CD4-positive, alpha-beta memory T cell (primary cell): ENCODE measurements at regions not wholly inside any gene's neighbourhood (a gene's known extent, or its start where the extent isn't known, plus 50 kb on each side); places are given as distances from the start of the nearest gene placed in this dataset.

ENCODE experiments used
- CTCF ChIA-PET: fragments of 350-600 bp; sonication (Branson Sonifier 250); formaldehyde crosslinking; loops from one replicate; lab custom pipeline; 2021; ENCODE audit warnings: inconsistent platforms; ENCODE audit not compliant: partially characterized antibody; lab: Charles Lee
- POLR2A ChIA-PET: fragments of 350-600 bp; sonication (Branson Sonifier 250); formaldehyde crosslinking; loops from one replicate; lab custom pipeline; 2021; ENCODE audit not compliant: partially characterized antibody; lab: Charles Lee
- DNase-seq, 5 donors: peaks; one replicate each; pipeline versions ENCODE4 v3.0.0 to v3.0.0-alpha.2; 2020 to 2022; ENCODE audit warnings: mixed read lengths in 1 of 5
- H3K27ac ChIP-seq: one replicate; pipeline ENCODE4 v1.7.0; 2013; ENCODE audit warnings: low read depth, low read length
- H3K27me3 ChIP-seq: 2 replicates; pipeline ENCODE4 v1.7.0; 2013; ENCODE audit warnings: mild to moderate bottlenecking, low read length, moderate library complexity; ENCODE audit not compliant: insufficient read depth
- H3K36me3 ChIP-seq: 2 replicates; pipeline ENCODE4 v1.7.0; 2013; ENCODE audit warnings: mild to moderate bottlenecking, low read length, moderate library complexity; ENCODE audit not compliant: insufficient read depth
- H3K4me1 ChIP-seq: 2 replicates; pipeline ENCODE4 v1.7.0; 2013; ENCODE audit warnings: mild to moderate bottlenecking, low read length, moderate library complexity; ENCODE audit not compliant: insufficient read depth
- H3K4me3 ChIP-seq, 2 donors: one replicate each; pipeline ENCODE4 v1.7.0; 2013; ENCODE audit warnings: low read length in 2 of 2, mild to moderate bottlenecking in 1 of 2
- H3K9me3 ChIP-seq, 2 donors: one replicate each; pipeline ENCODE4 v1.7.0; 2013; ENCODE audit warnings: low read length in 2 of 2, control low read depth in 1 of 2; ENCODE audit not compliant: control insufficient read depth in 1 of 2
- H3K27ac Mint-ChIP-seq, 7 donors: one replicate each; pipeline ENCODE4 v1.8.0; 2020 to 2021; ENCODE audit warnings: mixed read lengths in 7 of 7, mild to moderate bottlenecking in 6 of 7, inconsistent platforms in 3 of 7, moderate library complexity in 3 of 7
- H3K27me3 Mint-ChIP-seq, 2 donors: one replicate each; pipeline ENCODE4 v1.8.0; 2020 to 2021; ENCODE audit warnings: mixed read lengths in 2 of 2
- H3K36me3 Mint-ChIP-seq, 2 donors: one replicate each; pipeline ENCODE4 v1.8.0; 2020 to 2021; ENCODE audit warnings: mixed read lengths in 2 of 2, inconsistent platforms in 1 of 2, mild to moderate bottlenecking in 1 of 2
- H3K4me1 Mint-ChIP-seq, 4 donors: one replicate each; pipeline ENCODE4 v1.8.0; 2020 to 2021; ENCODE audit warnings: mixed read lengths in 4 of 4, mild to moderate bottlenecking in 1 of 4
- H3K4me3 Mint-ChIP-seq, 8 donors: one replicate each; pipeline ENCODE4 v1.8.0; 2020 to 2021; ENCODE audit warnings: mixed read lengths in 8 of 8, mild to moderate bottlenecking in 7 of 8, moderate library complexity in 6 of 8, inconsistent platforms in 3 of 8
- H3K9me3 Mint-ChIP-seq, 8 donors: one replicate each; pipeline ENCODE4 v1.8.0; 2020 to 2021; ENCODE audit warnings: mixed read lengths in 8 of 8, mild to moderate bottlenecking in 5 of 8, inconsistent platforms in 3 of 8, moderate library complexity in 1 of 8
- intact Hi-C: fragments of 100-400 bp; cut with micrococcal nuclease; formaldehyde crosslinking; loops from one replicate; pipeline ENCODE4 v1.15.1; 2023

DNA sequence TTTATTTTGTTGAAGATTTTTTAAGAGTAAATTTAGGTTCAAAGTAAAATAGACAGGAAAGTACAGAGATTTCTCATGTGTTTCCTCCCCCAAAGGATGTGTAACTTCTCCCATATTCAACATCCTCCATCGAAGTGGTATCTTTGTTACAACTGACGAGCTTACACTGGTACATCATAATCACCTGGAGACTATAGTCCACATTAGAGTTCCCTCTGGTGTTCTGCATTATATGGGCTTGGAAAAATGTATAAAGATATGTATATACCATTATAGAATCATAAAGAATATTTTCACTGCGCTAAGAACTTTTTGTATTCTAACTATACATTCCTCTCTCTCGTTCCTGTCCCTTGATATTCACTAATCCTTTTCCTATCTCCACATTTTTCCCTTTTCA lies 203.7 kb downstream of the AMY1C start:
- intact Hi-C loops = loop anchor here (5.0 kb wide), 1 partner anchor 924 kb away; no protein-coding TSS in a partner anchor
- Mint-ChIP-seq H3K9me3 (peaks cover 0 to 6% (median 3%) of the 10 kb centered on the region in 8 donors), H3K4me3 (no peak overlapping the region), H3K4me1 (no peaks in the 10 kb centered on the region), H3K27me3 (no peaks in the 10 kb centered on the region), H3K36me3 (no peaks in the 10 kb centered on the region), H3K27ac (no peak overlapping the region)
- H3K27ac ChIP-seq = no peak overlapping the region
- no peaks in the 10 kb centered on the region for H3K9me3 ChIP-seq
- H3K27me3 ChIP-seq = no peaks in the 10 kb centered on the region
- ChIA-PET POLR2A (no interaction called here), CTCF (no interaction called here)
- no peak for DNase-seq
- H3K36me3 ChIP-seq = no peaks in the 10 kb centered on the region
- H3K4me3 ChIP-seq = no peak overlapping the region
- H3K4me1 ChIP-seq = no peaks in the 10 kb centered on the region

DNA sequence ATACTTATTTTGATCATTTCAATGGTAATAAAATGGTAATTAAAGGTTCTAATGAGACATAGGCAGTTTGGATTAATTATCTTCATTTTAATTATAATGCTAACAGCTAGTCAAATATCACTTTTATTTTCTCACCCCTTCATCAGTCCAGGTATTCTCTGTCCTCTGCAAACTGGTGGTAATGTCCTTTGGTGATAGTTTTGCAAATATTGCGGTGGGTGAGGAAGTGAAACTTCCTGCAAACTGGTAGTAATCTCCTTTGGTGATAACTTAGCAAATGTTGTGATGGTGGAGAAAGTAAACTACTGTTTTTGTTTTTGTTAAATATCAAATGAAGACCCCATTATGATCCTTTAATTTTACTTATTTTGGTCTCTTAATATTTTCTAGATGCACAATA lies 209.0 kb downstream of the AMY1C start:
- Mint-ChIP-seq H3K9me3 (peaks cover 2 to 15% (median 9%) of the 10 kb centered on the region in 8 donors), H3K27me3 (no peaks in the 10 kb centered on the region)
- POLR2A ChIA-PET = no interaction called here

DNA sequence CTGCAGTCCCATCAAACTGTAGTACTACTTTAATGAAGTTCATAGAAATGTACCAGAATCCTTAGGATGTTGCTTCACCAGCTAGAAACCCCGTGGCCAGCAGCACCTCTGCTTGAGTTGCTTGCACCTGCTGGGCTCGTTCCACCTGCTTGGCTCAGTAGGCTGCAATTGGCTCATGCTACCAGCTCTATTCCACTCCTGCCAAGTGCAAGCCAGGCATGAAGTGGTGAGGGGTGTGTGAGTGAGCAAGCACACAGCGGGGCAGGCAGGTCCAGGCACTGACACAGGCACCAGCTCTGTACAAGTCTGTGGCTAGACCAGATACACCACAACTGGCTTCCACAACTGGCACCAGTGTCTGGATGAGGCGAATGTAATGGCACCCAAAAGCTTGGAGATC lies 209.9 kb downstream of the AMY1C start:
- ChIA-PET POLR2A (no interaction called here), CTCF (no interaction called here)
- Mint-ChIP-seq H3K9me3 (peaks cover 0 to 15% (median 9%) of the 10 kb centered on the region in 8 donors), H3K27me3 (no peaks in the 10 kb centered on the region), H3K4me3 (no peak overlapping the region), H3K27ac (no peak overlapping the region), H3K4me1 (no peaks in the 10 kb centered on the region), H3K36me3 (no peaks in the 10 kb centered on the region)
- no peak overlapping the region for H3K27ac ChIP-seq
- no peaks in the 10 kb centered on the region for H3K27me3 ChIP-seq
- H3K9me3 ChIP-seq = no peaks in the 10 kb centered on the region
- intact Hi-C loops = no loop called here
- no peaks in the 10 kb centered on the region for H3K4me1 ChIP-seq
- H3K36me3 ChIP-seq = no peaks in the 10 kb centered on the region
- no peak for DNase-seq
- no peak overlapping the region for H3K4me3 ChIP-seq

More for the DNA sequence above, 209.0 kb downstream of the AMY1C start:
- Histone ChIP-seq H3K27ac (no peak overlapping the region), H3K36me3 (no peaks in the 10 kb centered on the region), H3K4me1 (no peaks in the 10 kb centered on the region), H3K27me3 (no peaks in the 10 kb centered on the region), H3K9me3 (no peaks in the 10 kb centered on the region), H3K4me3 (no peak overlapping the region)
- no peaks in the 10 kb centered on the region for H3K4me1 Mint-ChIP-seq
- intact Hi-C loops = no loop called here
- H3K4me3 Mint-ChIP-seq = no peak overlapping the region
- CTCF ChIA-PET = no interaction called here
- no peak for DNase-seq
- no peak overlapping the region for H3K27ac Mint-ChIP-seq
- H3K36me3 Mint-ChIP-seq = no peaks in the 10 kb centered on the region

DNA sequence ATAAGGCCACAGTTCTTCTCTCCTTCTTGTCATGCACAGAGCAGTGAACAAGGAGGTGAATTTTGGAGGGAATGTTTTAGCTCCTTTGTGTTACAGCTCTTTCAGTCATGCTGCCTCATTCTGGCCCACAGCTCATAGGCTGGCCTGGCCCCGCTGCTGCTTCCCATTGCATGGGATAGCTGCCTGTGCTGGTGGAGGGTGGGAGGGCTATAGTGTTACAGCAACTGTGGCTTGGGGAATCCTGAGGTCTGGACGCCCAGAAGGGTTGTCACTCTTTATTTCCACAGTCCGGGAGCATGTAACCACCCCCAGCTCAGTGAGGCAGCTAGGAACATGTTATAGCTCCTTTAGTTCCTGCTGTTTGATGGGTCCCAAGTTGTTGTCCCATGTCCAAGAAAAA lies 210.3 kb downstream of the AMY1C start:
- Mint-ChIP-seq H3K27ac (no peak overlapping the region), H3K4me3 (no peak overlapping the region), H3K36me3 (no peaks in the 10 kb centered on the region), H3K4me1 (no peaks in the 10 kb centered on the region), H3K27me3 (no peaks in the 10 kb centered on the region), H3K9me3 (peaks cover 0 to 15% (median 9%) of the 10 kb centered on the region in 8 donors)
- Histone ChIP-seq H3K4me1 (no peaks in the 10 kb centered on the region), H3K36me3 (no peaks in the 10 kb centered on the region), H3K27me3 (no peaks in the 10 kb centered on the region), H3K27ac (no peak overlapping the region), H3K9me3 (no peaks in the 10 kb centered on the region), H3K4me3 (no peak overlapping the region)
- intact Hi-C loops = no loop called here
- ChIA-PET POLR2A (no interaction called here), CTCF (no interaction called here)
- no peak for DNase-seq

DNA sequence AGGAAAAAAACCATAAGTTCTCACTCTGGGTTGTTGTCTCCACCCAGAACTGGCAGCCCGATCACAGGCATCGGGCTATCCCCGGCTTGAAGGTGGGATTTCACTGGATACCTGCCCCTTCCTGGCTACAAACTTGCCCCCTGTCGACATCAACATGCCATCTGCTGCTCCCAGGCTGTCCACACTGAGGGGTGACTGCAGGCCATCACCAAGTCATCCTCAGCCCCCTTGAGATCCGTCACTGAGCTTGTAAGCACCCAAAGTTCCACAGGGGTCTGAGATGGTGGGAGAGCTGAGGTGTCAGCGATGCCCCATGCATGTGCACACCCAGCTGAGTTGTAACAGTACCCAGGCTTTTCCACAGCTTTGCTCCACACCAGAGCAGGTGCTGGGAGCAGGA lies 211.0 kb downstream of the AMY1C start:
- Mint-ChIP-seq H3K9me3 (peaks cover 0 to 17% (median 10%) of the 10 kb centered on the region in 8 donors), H3K27ac (no peak overlapping the region), H3K36me3 (no peaks in the 10 kb centered on the region), H3K4me1 (no peaks in the 10 kb centered on the region), H3K4me3 (no peak overlapping the region), H3K27me3 (no peaks in the 10 kb centered on the region)
- no peaks in the 10 kb centered on the region for H3K4me1 ChIP-seq
- H3K27ac ChIP-seq = no peak overlapping the region
- CTCF ChIA-PET = no interaction called here
- H3K9me3 ChIP-seq = no peaks in the 10 kb centered on the region
- H3K4me3 ChIP-seq = no peak overlapping the region
- no peaks in the 10 kb centered on the region for H3K36me3 ChIP-seq
- no peaks in the 10 kb centered on the region for H3K27me3 ChIP-seq
- POLR2A ChIA-PET = no interaction called here
- intact Hi-C loops = no loop called here
- no peak for DNase-seq

DNA sequence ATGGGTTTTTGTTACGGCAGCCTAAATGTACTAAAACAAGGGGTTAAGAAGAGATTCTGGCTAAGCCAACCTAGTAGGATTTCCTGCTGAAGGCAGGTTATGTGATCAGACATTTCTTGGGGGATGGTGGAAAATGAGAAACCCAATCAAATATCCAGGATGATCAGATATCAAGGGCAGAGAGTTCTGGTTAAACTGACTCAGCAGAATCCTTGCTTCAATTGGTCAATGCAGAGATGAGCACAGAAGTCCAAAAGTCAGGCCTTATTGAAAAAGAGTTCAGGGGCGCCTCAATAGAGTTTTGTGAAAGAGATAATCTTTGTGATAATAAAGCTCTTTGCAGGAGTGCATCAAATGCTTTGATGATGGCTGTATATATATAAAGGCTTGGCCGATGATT lies 237.1 kb downstream of the AMY1C start:
- ChIA-PET CTCF (no interaction called here), POLR2A (no interaction called here)
- Histone ChIP-seq H3K9me3 (no peaks in the 10 kb centered on the region), H3K27me3 (no peaks in the 10 kb centered on the region), H3K4me3 (no peak overlapping the region), H3K27ac (no peak overlapping the region), H3K4me1 (no peaks in the 10 kb centered on the region), H3K36me3 (no peaks in the 10 kb centered on the region)
- Mint-ChIP-seq H3K9me3 (peaks cover 0 to 22% (median 15%) of the 10 kb centered on the region in 8 donors), H3K36me3 (no peaks in the 10 kb centered on the region), H3K27ac (no peak overlapping the region), H3K4me3 (no peak overlapping the region), H3K4me1 (no peaks in the 10 kb centered on the region), H3K27me3 (no peaks in the 10 kb centered on the region)
- no peak for DNase-seq
- intact Hi-C loops = no loop called here

DNA sequence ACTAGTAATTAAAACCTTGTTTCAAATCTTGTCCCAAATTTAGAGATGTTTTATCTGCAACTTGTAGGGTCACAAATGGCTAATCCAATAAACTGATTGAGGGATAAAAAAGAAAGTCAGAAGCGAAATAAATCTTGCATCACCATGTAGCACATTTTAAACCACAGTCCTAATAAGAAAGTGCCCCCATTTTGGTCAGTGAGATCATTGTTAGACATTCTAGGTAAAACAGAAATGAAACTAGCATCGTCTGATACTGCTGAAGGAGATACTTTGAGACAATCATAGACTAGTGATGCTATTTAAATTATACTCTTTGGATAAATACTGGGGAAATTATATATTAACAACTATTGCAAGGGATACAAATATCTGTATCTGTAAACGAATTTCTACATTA lies 247.9 kb downstream of the AMY1C start:
- intact Hi-C loops = no loop called here
- no peaks in the 10 kb centered on the region for H3K4me1 Mint-ChIP-seq
- POLR2A ChIA-PET = no interaction called here

More for the DNA sequence above, 247.9 kb downstream of the AMY1C start:
- H3K36me3 Mint-ChIP-seq = no peaks in the 10 kb centered on the region
- H3K4me1 ChIP-seq = no peaks in the 10 kb centered on the region
- DNase-seq = no peak
- H3K4me3 ChIP-seq = no peak overlapping the region
- no peak overlapping the region for H3K27ac Mint-ChIP-seq
- H3K27me3 Mint-ChIP-seq = no peaks in the 10 kb centered on the region
- H3K9me3 Mint-ChIP-seq = peaks cover 0 to 9% (median 5%) of the 10 kb centered on the region in 8 donors
- CTCF ChIA-PET = no interaction called here
- no peak overlapping the region for H3K4me3 Mint-ChIP-seq
- H3K27me3 ChIP-seq = no peaks in the 10 kb centered on the region
- H3K27ac ChIP-seq = no peak overlapping the region
- H3K9me3 ChIP-seq = no peaks in the 10 kb centered on the region
- H3K36me3 ChIP-seq = no peaks in the 10 kb centered on the region
